Ectodermal cell (in vitro differentiated cells): ENCODE measurements at regions not wholly inside any gene's neighbourhood (a gene's known extent, or its start where the extent isn't known, plus 50 kb on each side); places are given as distances from the start of the nearest gene placed in this dataset.

ENCODE experiments used
- H3K27ac ChIP-seq: 2 replicates; pipeline ENCODE4 v1.7.0; 2013; ENCODE audit warnings: mild to moderate bottlenecking, low read depth, low read length; ENCODE audit not compliant: insufficient read depth, poor library complexity, severe bottlenecking
- H3K27me3 ChIP-seq: 2 replicates; pipeline ENCODE4 v1.7.0; 2013; ENCODE audit warnings: mild to moderate bottlenecking, low read length; ENCODE audit not compliant: insufficient read depth, control insufficient read depth, poor library complexity, severe bottlenecking
- H3K36me3 ChIP-seq: one replicate; pipeline ENCODE4 v1.7.0; 2013; ENCODE audit warnings: low read length; ENCODE audit not compliant: control insufficient read depth, insufficient read depth
- H3K4me1 ChIP-seq: one replicate; pipeline ENCODE4 v1.7.0; 2013; ENCODE audit warnings: low read length; ENCODE audit not compliant: control insufficient read depth, insufficient read depth
- H3K4me3 ChIP-seq: 2 replicates; pipeline ENCODE4 v1.7.0; 2013; ENCODE audit warnings: low read depth, low read length, control low read depth; ENCODE audit not compliant: insufficient read depth
- H3K9me3 ChIP-seq: 2 replicates; pipeline ENCODE4 v1.7.0; 2013; ENCODE audit warnings: mild to moderate bottlenecking, low read length, moderate library complexity; ENCODE audit not compliant: control insufficient read depth
- WGBS, 2 experiments: methylation state at CpG; one replicate each; pipeline ENCODE4 v1.1.7; 2013; ENCODE audit warnings: missing lambda C conversion rate in 2 of 2; 5-methylcytosine and 5-hydroxymethylcytosine counted together

- H3K27me3 ChIP-seq: no peaks in the 10 kb centered on the region
- H3K4me1 ChIP-seq: no peaks in the 10 kb centered on the region
- WGBS, 2 experiments: 67 to 77% methylated on average over 5 of the region's 5 CpGs
- no peaks in the 10 kb centered on the region for H3K36me3 ChIP-seq
- H3K4me3 ChIP-seq: no peak overlapping the region
- H3K27ac ChIP-seq: no peak overlapping the region
- H3K9me3 ChIP-seq: no peaks in the 10 kb centered on the region
Measured at GRCh38 chr9:23088932-23089364, 642.3 kb downstream of the DMRTA1 start.

DNA sequence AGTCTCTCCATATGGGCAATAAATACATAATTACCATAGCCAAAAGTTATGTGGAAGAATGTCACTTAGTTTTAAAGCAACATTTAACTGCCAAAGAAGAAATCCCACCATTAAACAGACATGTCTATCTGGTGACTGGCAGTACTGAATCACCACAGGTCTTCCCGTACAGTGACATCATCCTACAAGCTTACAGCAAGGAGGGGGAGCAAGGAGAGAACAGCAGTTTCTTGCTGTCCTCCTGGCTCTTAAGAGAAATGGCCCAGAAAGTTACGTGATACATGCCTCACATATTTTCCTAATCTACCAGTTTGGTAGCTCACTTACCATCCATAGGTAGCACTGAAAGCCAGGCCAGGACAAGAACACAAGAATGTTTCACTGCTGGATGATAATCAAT is 671.0 kb downstream of the DMRTA1 start:
- H3K4me3 ChIP-seq: no peak overlapping the region
- H3K4me1 ChIP-seq: no peaks in the 10 kb centered on the region
- no peaks in the 10 kb centered on the region for H3K27me3 ChIP-seq
- H3K9me3 ChIP-seq: no peaks in the 10 kb centered on the region
- H3K36me3 ChIP-seq: no peaks in the 10 kb centered on the region
- no peak overlapping the region for H3K27ac ChIP-seq
- 82 to 93% methylated on average over 2 of the region's 2 CpGs for WGBS, 2 experiments

DNA sequence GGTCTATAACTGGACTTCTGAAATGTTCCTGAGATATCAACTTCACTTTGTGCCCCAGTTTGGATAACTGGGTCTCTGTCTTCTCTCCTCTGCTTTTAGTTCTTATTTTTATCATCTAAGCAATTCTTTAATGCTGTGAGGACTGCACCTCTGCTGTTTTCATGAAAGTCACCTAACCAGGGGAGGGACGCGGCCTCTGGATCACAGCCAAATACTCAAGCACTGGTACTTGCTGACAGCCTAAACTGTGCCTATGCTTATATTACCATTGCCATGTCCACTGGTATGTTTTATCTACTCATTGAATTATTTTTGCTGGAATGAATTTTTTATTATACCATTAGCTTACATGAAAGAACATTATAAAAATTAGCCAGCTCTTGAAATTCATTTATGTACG is 674.0 kb downstream of the DMRTA1 start:
- Histone ChIP-seq H3K4me1 (no peaks in the 10 kb centered on the region), H3K27me3 (no peaks in the 10 kb centered on the region), H3K36me3 (no peaks in the 10 kb centered on the region), H3K9me3 (no peaks in the 10 kb centered on the region), H3K27ac (no peak overlapping the region), H3K4me3 (no peak overlapping the region)
- 94 to 97% methylated on average over 2 to 3 of the region's 3 CpGs for WGBS, 2 experiments

GRCh38 chr9:23123048-23123632 is 676.5 kb downstream of the DMRTA1 start:
- H3K27me3 ChIP-seq: no peaks in the 10 kb centered on the region
- no peak overlapping the region for H3K4me3 ChIP-seq
- WGBS, 2 experiments: 66 to 79% methylated on average over 3 of the region's 5 CpGs
- H3K36me3 ChIP-seq: no peaks in the 10 kb centered on the region
- H3K27ac ChIP-seq: no peak overlapping the region
- no peaks in the 10 kb centered on the region for H3K9me3 ChIP-seq
- no peaks in the 10 kb centered on the region for H3K4me1 ChIP-seq

DNA sequence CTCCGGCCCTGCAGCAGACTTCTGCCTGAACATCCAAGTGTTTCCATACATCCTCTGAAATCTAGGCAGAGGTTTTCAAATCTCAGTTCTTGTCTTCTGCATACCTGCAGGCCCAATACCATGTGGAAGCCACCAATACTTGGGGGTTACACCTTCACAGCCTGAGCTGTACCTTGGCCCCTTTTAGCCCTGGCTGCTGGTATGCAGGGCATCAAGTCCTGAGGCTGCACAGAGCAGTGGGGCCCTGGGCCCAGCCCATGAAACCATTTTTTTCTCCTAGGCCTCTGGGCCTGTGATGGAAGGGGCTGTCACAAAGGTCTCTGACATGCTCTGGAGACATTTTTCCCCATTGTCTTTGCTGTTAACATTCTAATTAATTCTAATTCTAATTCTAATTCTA is 680.6 kb downstream of the ELAVL2 start:
- H3K27ac ChIP-seq: no peak overlapping the region

GRCh38 chr9:23153058-23153457 is 673.0 kb downstream of the ELAVL2 start:
- H3K27me3 ChIP-seq: no peaks in the 10 kb centered on the region
- 95 to 96% methylated on average over 7 of the region's 7 CpGs for WGBS, 2 experiments
- H3K27ac ChIP-seq: no peak overlapping the region
- no peaks in the 10 kb centered on the region for H3K9me3 ChIP-seq
- H3K4me3 ChIP-seq: no peak overlapping the region
- H3K4me1 ChIP-seq: no peaks in the 10 kb centered on the region
- no peaks in the 10 kb centered on the region for H3K36me3 ChIP-seq

More for the DNA sequence above, 680.6 kb downstream of the ELAVL2 start:
- no peaks in the 10 kb centered on the region for H3K27me3 ChIP-seq
- H3K9me3 ChIP-seq: no peaks in the 10 kb centered on the region
- H3K4me3 ChIP-seq: no peak overlapping the region
- 88 to 91% methylated on average over 1 of the region's 1 CpG for WGBS, 2 experiments
- H3K4me1 ChIP-seq: no peaks in the 10 kb centered on the region
- no peaks in the 10 kb centered on the region for H3K36me3 ChIP-seq

GRCh38 chr9:23160491-23160890 is 665.5 kb downstream of the ELAVL2 start:
- Histone ChIP-seq H3K4me1 (no peaks in the 10 kb centered on the region), H3K4me3 (no peak overlapping the region), H3K9me3 (no peaks in the 10 kb centered on the region), H3K27me3 (no peaks in the 10 kb centered on the region), H3K36me3 (no peaks in the 10 kb centered on the region), H3K27ac (no peak overlapping the region)
- 93 to 95% methylated on average over 2 of the region's 2 CpGs for WGBS, 2 experiments

- no peaks in the 10 kb centered on the region for H3K9me3 ChIP-seq
- no peaks in the 10 kb centered on the region for H3K27me3 ChIP-seq
- 97 to 100% methylated on average over 1 of the region's 1 CpG for WGBS, 2 experiments
- no peaks in the 10 kb centered on the region for H3K4me1 ChIP-seq
- no peaks in the 10 kb centered on the region for H3K36me3 ChIP-seq
- H3K4me3 ChIP-seq: no peak overlapping the region
- H3K27ac ChIP-seq: no peak overlapping the region
Measured at GRCh38 chr9:23160952-23161469, 665.0 kb downstream of the ELAVL2 start.

DNA sequence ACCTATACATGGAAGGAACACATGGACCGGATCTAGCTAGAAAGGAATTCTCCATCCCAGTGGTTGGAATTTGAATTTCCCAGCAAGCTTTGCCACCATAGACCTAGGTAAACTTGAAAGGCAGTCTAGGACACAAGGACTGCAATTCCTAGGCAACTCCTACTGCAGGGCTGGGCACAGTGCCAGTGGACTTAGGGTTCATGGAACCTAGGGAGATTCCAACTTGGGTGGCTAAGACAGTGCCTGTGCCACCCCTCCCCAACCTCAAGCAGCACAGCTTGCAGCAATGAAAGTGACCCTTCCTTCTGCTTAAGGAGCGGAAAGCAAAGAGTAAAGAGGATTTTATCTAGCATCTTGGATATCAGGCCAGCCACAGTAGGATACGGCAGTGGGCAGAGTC is 663.3 kb downstream of the ELAVL2 start:
- Histone ChIP-seq H3K36me3 (no peaks in the 10 kb centered on the region), H3K27ac (no peak overlapping the region), H3K27me3 (no peaks in the 10 kb centered on the region), H3K4me1 (no peaks in the 10 kb centered on the region), H3K4me3 (no peak overlapping the region), H3K9me3 (no peaks in the 10 kb centered on the region)
- 93 to 98% methylated on average over 3 of the region's 3 CpGs for WGBS, 2 experiments

DNA sequence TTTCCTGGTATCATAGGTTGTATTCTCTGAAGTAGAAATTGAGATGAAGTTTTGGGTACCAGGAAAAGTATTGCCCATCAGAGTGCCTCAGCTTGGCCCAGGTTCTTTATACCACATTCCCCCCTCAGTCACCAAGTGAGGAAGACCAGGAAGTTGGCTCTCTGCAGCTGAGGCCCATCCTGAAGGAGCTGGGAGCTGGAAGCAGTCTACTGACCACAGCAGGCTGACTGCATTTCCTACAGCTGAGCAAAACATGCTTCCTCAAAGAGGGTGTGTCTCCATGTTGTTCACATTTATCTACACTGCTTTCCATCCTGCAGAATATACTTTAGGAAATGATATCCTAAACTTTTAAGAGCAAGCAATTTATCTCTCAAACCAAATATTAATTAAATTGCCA is 654.6 kb downstream of the ELAVL2 start:
- H3K27me3 ChIP-seq: no peaks in the 10 kb centered on the region

GRCh38 chr9:23172206-23172605 is 653.8 kb downstream of the ELAVL2 start:
- WGBS, 2 experiments: 80 to 100% methylated on average over 2 to 3 of the region's 4 CpGs
- Histone ChIP-seq H3K27me3 (no peaks in the 10 kb centered on the region), H3K4me3 (no peak overlapping the region)

More for the DNA sequence above, 654.6 kb downstream of the ELAVL2 start:
- Histone ChIP-seq H3K27ac (no peak overlapping the region), H3K4me1 (no peaks in the 10 kb centered on the region), H3K9me3 (no peaks in the 10 kb centered on the region), H3K36me3 (no peaks in the 10 kb centered on the region), H3K4me3 (no peak overlapping the region)

More at GRCh38 chr9:23172206-23172605, 653.8 kb downstream of the ELAVL2 start:
- Histone ChIP-seq H3K9me3 (no peaks in the 10 kb centered on the region), H3K4me1 (no peaks in the 10 kb centered on the region), H3K27ac (no peak overlapping the region), H3K36me3 (no peaks in the 10 kb centered on the region)
